Right renal cortex interstitium (tissue), 3 donors: ENCODE measurements at regions not wholly inside any gene's neighbourhood (a gene's known extent, or its start where the extent isn't known, plus 50 kb on each side); places are given as distances from the start of the nearest gene placed in this dataset.
A peak's percentile ranks its signal among the peaks of the same experiment; 100 is the strongest.

Experiments
- DNase-seq, 3 donors: peaks; one replicate each; pipeline ENCODE4 v3.0.0-alpha.2; 2013; ENCODE audit warnings: low read depth in 3 of 3, low spot score in 2 of 3

DNA sequence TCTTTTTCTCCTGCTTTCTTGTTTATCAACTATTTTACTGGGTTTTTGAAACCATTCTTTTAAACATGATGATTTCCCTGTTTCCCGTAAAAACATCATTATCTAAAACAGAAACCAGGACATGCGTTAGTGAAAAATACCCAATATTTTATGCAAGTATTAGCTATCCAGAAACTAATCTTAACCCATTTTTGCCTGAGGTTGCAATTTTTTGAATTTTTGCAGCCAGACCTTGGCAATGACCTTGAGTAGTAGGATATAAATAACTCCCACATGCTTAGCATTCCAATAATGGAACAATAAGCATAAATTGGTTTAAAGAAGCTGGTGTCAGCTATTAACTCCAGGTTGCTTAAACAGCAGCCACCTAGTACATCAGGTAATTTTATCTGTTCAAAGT is 308.9 kb upstream of the ANO3 start:
- DNase-seq = no peak

DNA sequence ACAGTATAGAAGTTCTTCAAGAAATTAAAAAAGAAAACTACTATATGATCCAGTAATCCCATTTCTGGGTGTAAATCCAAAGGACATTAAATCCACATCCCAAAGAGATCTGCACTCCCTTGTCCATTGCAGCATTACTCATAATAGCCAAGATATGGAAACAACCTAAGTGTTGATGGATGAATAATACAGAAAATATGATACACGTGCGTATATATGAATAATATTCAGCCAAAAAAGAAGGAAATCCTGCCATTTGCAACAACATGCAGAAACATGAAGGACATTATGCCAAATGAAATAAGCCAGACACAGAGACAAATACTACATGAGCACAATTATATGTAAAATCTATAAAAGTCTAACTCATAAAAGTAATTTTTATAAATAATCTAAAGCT is 306.3 kb upstream of the ANO3 start:
- no peak for DNase-seq

DNA sequence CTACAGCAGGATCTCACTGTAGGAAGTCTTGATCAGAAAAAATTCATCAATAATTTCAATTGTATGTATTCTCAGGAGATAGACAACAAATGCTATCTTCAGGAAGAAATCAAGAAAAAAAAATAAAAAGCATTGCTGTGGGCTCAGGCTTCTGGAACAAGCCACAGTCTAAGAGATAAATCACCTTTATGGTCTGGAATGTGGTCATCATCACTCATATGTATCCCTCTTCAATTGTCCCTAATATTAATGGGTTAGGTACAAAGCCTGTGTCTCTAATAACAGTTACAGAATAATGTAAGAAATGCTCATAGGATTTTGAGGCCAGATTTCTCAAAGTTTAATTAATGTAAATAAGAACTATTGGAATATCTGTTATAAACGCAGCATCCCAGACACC is 305.9 kb upstream of the ANO3 start:
- no peak for DNase-seq

DNA sequence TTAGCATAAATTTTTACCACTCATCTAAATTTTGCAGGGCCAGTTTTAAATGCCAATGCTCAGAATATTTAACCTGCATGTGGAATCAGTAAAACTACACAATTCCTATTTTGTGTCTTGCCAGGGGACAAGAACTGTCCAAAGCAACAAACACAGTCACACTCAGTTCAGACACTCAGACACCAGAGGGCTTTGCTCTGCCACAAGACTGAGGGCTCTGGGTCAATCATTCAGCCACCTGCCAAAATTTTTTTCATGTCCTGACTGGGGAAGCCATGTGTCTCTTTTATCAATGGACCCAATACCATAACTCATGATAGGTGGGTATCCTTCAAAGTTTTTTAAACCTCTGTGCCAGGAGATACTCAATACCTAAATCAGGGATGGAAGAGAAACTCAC is 304.0 kb upstream of the ANO3 start:
- no peak for DNase-seq

DNA sequence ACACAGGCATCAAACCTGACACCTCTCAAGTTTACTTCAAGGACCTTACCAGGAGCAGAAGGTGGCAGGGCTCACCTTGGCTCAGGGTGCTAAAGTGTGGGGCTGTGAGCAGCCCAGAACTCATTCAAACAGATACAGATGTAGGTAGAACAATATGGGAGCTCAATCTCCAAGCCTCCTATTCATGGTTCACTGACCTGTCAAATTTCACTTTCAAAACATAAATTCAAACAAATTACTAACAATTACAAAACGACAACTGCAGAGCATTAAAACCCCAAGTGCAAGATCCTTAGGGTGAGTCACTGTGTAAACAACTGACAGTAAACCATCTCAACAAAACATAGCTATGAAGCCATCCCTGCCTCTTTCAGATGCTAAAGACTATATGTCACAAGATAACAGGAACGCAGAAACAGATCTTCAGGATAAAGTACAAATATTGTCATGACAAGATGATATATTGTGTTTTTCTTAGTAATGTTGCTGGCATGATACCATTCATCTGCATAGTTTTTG is 303.5 kb upstream of the ANO3 start:
- no peak for DNase-seq

DNA sequence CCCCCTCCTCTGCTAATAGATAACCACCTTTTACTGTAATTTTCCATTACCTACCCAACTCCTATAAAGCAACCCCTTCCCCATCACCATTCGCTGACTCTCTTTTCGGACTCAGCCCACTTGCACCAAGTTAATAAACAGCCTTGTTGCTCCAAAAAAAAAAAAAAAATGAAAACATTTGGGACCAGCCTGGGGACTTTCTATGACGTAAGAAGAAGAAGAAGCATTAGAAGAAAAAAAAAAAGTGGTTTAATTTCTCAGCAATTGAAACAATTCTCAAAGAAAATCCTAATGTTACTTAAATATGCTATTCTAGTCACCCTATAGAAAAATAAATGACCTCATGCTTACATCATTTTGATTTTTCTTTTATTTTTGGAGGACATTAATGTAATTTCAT is 301.5 kb upstream of the ANO3 start:
- no peak for DNase-seq

DNA sequence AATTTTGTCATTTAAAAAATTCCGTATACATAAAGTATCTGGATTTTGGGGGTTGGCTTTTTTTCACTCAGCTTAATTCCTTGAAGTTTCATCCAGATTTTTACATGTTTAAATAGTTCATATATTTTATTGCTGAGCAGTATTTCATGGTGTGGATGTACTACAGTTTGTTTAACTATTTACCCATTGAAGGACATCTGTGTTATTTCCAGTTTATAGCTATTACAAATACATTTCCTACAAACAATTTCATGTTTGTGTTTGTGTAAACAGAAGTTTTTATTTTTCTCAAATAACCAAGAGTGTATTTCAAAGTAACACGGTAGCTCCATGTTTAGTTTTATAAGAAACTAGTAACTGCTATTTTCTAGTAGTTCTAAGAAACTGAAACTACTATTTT is 299.7 kb upstream of the ANO3 start:
- peak in 1 of 3 donors; percentile 23 for DNase-seq

DNA sequence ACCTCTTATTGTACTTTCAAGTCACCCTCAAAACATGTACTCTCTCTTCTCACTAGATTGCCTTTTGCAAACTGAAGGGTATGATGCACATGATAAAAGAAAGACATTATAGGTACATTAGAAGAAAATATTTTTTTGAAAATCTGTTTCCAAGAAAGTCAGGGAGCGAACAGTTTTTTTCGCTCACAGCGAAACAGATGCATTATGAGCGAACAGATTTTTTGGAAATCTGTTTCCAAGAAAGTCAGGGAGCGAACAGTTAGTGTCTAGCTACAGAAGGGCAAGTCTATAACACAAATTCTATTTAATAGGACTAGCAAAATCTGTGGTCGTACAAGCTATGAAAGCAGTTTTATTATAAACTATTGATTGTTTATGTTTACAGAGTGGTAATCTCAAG is 296.2 kb upstream of the ANO3 start:
- DNase-seq = no peak

DNA sequence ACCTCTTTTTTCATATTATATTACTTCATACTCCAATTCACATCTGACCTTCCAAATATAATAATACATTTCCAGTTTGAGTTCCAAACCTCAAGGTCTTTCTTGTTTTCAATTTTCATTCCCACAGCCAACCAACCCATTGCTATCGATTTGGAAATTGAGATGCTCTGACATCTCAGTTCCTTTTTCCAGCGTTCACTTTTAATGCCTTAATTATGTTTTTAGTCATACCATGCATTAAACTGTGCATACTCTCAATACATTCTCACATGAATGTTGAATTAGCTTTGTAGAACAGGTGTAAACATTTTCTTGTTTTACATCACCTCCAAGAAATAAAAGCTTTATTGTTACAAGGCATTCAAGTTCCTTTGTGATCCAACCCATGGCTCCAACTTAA is 294.2 kb upstream of the ANO3 start:
- no peak for DNase-seq

DNA sequence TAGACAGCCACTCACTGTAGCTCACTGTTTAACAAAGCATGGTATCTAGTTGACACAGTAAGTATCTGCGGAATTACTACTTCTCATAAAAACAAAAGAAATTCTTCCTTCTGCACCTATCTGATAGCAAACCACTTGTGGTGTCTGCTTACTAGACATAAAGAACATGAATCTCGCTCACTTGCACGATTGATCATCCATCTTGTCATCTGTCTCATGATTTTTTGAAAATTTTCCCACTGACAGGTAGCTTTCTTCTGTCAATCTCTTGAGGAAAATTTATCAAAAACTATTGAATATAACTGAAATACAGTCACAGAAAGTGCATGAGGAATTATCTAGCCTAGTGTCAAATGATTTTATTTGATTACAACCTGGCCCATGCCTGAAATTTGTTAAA is 291.6 kb upstream of the ANO3 start:
- DNase-seq = no peak

DNA sequence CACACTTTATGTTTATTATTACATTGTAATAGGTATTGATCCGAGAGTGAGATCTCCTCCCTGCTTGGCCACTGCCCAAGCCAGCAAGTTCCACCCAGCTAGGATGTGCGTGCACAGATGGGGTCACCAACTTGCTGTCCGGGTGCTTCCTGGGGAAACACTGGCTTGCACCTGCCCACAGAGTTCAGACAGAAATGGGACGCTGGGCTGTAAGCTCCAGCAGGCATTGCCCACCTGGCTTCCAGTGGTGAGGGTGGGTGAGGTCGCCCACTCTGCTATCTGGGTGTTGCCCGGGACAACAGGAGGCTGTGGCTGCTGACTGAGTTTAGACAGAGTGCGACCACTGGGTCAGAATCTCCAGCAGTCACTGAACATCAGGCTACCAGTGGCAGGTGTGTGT is 289.8 kb upstream of the ANO3 start:
- no peak for DNase-seq

DNA sequence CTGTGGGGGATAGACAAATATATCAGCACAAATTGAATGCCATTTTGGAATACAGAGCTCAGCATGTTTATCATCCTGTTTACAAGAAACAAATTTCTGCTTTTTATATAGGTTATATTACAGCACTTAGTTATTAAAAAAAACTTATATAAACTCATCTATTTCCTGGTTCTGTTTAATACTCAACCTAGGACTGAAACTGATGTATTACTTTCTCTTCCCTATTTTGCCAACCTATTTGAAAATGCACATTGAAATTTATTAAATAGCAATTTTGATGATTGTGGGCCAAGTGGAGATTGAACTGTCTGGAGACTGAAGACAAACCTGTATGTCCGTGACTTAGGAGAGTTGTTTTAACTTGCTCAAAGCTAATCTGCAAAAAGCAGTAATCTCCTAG is 288.3 kb upstream of the ANO3 start:
- DNase-seq = no peak

DNA sequence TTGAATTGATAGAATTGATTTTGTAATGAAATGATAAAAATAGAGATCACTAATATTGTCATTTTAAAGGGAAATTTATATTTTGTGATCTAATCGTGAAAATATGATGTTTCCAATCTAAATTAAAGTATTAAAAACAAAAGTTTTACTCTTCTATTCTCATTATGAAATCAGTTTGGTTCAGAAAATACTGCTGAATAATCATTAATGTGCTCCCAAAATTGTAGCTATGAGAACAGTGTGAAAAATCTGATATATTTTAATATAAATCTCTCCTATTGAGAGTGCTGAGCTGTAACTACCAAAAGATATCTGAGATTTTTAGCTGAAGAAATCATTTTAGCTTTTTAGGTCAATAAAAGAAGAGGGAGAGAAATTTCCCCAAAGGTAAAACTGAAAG is 287.5 kb upstream of the ANO3 start:
- no peak for DNase-seq

DNA sequence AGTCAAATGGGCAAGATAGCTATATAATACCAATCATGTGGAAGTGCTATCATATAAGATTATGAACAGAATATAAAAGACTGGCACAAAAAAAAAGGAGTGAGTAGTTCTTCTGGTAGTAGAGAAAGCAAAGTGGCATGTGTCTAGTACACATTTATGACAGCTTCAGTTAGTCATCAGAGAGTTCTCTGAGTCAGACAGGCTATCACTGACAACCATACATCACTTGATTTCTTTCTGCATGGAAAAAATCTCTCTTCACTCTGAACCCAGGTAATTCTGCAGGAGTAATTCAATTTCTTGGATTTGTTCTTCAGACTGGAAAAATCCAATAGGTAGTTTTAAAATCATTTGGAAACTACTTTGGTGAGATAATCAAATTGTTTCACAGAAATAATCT is 286.8 kb upstream of the ANO3 start:
- DNase-seq = no peak

DNA sequence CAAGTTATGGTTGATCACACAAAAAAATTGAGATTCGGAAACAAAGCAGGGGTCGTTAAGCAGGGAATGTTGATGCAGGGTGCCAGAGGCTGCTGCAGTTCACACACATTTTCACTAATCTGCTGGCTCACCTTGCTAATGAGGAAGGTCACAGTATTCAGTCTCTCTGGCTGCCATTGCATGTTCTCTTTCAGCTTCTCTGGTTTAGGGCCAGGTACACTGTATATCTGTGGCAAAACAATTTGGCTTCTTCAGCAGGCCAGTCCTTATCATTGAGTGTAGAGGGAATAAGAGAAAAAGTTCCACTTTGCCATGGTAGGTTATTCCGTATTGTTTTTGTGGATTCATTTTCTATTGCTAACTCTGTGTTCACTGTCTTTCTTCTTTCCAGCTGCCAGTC is 283.7 kb upstream of the ANO3 start:
- DNase-seq = no peak

DNA sequence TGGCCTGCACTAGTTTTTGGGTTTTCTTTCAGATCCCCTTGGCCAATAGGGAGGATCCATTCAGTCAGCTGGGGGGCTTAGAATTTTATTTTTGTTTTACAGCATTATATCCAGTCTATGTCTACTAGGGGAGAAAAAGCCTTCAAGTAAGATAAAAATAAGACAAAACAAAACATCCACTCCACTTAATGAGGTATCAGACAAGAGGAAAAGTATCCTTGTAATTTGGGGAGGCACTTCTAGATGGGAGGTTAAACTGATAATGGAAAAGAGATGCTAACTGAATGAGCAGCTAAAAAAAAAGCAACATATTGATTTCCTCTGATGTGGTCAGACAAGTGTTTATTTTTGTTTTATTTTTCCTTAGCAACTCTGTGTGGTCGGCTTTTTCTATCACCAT is 278.0 kb upstream of the ANO3 start:
- DNase-seq = no peak

DNA sequence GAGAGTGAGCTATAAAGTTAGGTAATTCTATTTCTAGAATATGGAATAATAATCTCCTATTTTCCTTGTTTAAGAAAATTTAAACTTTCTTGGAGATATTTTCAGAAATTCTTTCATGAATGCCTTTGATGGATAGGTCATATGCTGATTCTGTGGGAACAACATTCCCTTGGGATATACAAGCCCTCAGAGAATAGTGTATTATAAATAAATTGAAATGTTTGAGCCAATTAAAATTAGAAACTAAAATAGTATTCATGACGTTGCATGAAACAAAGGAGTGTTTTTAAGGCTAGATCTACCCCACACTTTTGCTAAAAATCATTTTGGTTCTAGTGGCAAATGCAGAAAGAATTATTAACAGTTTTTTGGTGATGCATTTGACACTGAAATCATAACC is 269.3 kb upstream of the ANO3 start:
- DNase-seq = no peak

DNA sequence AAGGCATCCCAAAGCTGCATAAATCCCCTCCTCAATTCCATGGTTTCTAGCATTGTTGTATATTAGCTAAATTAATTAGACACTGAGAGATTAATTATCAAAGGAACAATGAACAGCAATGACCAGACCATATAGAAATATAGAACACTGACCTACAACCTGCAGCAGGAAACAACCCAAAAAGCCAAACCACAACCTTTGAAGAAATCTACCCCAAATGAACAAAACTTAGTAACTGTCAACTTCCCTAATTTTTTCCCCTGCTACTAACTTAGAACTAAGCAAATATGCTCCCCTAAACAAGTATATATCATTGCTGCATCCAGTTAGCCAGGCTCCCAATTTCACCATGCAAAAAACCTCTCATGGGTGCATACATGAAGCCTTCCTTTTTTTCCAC is 268.0 kb upstream of the ANO3 start:
- DNase-seq = no peak

DNA sequence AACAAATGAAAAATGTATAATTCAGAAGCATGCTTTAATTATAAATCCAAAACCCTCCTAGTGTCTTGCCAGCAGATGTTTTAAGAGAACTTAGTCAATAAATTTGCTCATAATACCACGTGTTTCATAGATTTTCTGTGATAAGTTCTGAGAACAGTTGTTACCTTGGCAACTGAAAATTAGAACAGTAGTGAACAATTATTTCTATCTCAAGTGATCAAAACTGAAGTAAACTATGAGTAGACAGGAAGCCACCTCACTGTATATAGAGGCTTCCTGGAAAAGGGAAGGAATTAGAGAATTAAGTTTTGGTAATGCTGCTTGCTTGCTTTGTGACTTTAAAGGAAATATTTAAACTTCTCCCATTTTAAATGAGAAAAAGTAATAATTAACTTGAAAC is 266.0 kb upstream of the ANO3 start:
- DNase-seq = no peak

DNA sequence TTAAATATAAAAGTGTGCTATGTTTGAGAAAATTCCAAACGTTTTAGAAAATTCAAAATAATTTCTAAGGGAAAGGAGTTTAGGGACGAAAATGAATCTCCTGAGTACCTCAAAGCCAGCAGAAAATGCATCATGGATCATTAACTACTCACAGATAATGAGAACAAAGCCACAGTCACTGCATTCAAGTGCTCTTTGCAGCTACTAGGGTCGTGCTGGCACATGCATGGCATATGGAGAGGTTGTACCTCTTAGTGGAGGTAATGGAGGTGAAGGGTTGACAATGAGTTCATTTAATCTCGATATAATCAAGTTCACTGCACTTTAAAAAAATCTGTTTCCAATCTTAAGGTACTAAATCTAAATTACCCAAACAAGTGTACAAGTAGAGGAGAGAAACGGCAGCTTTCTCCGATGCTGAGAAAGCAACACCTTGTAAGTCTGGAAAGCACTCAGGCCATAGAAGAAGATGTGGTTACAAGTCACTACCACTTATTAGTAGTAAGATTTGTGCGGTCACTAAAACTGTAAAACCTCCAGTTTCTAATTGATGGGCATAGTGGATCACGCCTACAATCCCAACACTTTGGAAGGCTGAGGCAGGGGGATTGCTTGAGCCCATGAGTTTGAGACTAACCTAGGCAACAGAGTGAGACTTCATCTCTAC is 261.1 kb upstream of the ANO3 start:
- no peak for DNase-seq

DNA sequence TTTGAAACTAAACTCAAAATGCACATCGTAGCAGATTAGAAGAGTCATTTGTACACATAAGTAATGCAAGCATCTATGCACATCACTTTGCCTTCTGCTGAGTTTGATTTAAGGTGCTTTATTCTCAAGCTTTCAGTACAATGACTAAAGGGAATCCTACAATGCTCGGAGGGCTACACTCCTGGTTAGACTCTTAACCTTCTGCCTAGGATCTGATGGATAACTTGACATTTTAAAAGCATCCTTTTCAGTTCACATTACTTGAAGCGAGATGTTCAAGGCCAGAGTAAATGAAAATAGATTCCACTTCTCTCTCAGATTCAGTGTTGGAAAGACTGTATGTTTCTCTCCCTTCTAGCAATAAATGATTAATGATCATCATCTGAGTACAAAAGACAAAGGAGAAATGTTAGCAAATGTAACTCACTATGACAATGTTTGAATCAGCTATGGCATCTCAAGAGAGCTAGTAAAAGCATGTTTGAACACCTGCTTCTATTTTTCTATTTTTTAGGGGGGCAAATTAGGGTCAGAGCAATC is 259.2 kb upstream of the ANO3 start:
- no peak for DNase-seq

DNA sequence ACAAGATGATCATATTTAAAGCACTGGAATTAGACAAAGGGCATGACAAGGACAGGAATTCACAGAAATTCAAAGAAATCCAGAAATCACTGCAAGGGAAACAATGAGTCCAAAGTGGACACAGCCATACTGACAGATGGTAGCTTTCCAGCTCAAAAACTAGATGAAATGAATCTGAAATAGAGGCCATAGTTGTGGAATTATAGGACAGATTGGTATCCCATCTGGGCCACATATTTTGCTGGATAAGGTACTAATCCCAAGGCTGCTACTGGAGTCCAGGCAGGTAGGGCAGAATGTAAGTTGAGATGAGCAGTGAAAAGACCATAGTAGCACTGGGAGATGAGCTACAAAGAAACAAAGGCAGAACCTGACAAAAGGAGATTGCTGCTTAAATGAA is 258.3 kb upstream of the ANO3 start:
- no peak for DNase-seq
